GM18520 (cell line): ENCODE measurements at regions not wholly inside any gene's neighbourhood (a gene's known extent, or its start where the extent isn't known, plus 50 kb on each side); places are given as distances from the start of the nearest gene placed in this dataset.

Experiments used
- ATAC-seq: cut with Tn5 transposase; IDR thresholded peaks from one replicate; pipeline ENCODE4 v1.9.1; 2021; ENCODE audit not compliant: unreplicated experiment

DNA sequence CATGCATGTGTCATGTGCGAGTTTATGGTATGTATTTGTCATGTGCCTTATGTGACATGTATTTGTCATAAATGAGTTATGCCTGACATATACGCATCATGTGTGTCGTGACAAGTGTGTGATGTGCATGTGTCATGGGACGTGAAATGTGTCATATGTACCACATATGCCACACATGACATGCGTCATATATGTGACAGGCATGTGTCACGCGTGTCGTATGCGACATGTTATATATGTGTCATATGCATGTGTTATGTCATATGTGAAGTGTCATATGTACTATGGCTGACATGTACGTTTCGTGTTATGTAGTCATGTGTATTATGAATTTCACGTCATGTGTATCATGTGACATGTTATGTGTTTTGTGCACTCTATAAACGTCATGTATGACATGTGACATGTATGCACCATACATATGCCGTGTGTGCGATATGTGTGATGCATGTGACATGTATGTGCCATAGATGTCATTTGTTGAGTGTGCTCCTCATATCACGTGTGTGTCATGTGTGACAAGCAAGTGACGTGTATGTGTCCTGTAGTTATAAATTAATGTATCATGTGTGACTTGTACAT, 2152.3 kb upstream of the PIK3C3 start:
- ATAC-seq, result no peak

DNA sequence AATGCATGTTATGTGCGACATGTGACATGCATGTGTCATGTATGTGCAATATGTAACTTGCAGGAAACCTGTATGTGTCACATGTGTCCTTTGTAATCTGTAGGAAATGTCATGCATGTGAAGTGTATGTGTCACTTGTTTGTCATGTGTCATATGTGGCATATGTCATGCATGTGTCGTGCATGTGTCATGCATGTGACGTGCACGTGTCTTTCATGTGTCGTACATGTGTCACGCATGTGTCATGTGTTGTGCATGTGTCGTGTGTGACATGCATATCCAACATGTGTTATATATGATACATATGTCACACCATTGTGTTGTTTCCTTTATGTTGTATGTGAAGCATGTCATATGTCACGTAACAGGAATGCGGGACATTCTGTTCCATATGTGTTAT, 2153.2 kb upstream of the PIK3C3 start:
- ATAC-seq, result no peak

GRCh38 chr18:39801010-39801409, 2154.0 kb upstream of the PIK3C3 start:
- ATAC-seq, result no peak

- ATAC-seq, result no peak
These were observed 2156.0 kb upstream of the PIK3C3 start for GRCh38 chr18:39799006-39799405.

- ATAC-seq, result no peak
These were observed 2158.6 kb upstream of the PIK3C3 start for GRCh38 chr18:39796393-39796792.

DNA sequence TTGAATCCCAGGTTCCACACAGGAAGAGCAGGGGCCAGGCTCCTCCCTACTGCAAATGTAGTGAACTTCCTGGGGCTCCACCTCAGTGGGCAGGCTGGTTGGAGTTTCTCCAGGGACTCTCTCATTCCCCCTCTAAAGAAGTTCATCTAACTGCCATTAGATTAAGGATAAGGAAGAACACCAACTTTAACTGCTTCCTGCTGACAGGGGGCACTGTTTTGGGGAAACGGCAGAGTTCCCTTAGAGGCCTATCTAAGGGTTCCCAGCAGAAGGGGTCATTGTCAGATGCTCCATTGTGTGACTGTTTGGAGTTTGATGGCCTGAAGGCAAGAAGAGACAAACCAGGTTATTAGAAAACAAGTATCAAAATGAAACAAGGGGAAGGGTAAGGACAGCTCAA, 2159.7 kb upstream of the PIK3C3 start:
- no peak for ATAC-seq

DNA sequence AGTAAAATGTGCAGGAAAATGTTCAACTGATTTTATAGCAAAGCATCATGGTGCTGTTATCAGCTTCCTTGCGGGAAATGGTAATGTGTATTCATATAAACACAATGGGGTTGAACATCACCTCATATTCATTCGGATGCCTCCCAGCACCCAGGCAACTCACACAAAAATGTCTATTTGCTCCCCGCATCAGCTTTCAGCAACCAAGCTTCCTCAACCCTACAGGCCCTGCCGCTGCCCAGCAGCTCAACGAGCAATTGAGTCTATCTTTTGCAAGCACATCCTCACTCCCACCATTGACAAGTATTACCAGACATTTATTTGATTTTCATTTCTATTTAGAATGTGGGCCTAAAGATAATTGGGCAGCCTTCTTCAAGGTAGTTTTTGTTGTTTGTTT, 2161.4 kb upstream of the PIK3C3 start:
- no peak for ATAC-seq

GRCh38 chr18:39788383-39788782, 2166.7 kb upstream of the PIK3C3 start:
- ATAC-seq, result no peak

DNA sequence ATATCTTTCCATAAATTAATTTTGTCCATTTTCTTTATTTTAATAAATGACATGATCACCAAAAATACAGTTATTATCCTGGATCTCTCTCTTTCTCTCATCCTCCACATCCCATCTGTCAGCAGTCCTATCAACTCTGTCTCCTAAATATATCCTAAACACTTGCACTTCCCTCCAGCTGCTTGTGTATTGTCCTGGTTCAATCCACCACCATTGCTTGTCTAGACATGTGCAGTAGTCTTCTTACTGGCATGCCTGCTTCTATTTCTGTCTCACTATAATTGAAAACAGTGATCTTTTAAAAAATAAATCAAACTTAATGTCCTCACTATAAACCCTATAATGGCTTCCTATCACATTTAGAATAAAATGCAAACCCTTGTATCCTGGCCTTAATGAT, 2168.6 kb upstream of the PIK3C3 start:
- no peak for ATAC-seq

GRCh38 chr18:39784541-39784940, 2170.5 kb upstream of the PIK3C3 start:
- no peak for ATAC-seq

- ATAC-seq, result no peak
These were observed 2173.5 kb upstream of the PIK3C3 start for GRCh38 chr18:39781565-39781964.

DNA sequence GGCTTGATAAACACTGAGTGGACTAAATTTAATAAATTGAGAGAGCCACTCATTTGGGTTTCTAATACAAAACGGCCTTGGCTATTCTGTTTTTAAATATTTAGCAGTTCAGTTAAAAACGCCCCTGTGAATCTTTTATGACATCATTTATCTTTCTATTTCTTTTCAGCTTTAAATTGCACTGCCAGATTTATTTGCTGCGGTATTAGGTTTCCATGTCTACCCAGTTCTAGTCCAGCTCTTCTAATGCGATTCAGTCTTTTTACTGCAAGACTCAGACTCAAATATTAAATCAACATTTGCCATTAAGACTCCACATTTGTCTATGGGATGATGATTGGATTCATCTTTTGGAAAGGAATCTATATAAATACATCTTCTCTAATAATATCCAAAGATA, 2174.3 kb upstream of the PIK3C3 start:
- no peak for ATAC-seq

DNA sequence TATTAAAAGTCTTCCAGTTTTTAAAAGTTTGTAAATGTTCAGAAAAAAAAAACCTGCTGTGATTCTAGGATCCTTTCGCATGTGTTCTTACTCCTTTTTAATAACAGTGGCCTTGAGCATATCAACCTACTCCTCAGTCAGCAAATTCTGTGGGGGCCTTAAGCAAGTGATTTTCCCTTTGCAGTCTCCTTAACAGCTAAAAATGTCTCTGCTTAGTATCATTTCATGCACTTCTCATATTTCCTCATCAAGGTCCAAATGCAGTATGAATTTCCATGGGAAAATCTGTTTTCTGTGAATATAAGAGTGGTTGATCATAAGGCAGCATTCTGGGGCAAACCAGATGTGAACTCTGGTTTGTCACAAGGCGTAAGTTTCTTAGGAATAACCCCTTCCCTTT, 2175.1 kb upstream of the PIK3C3 start:
- no peak for ATAC-seq

- no peak for ATAC-seq
These were observed 2178.3 kb upstream of the PIK3C3 start for GRCh38 chr18:39776766-39777165.

DNA sequence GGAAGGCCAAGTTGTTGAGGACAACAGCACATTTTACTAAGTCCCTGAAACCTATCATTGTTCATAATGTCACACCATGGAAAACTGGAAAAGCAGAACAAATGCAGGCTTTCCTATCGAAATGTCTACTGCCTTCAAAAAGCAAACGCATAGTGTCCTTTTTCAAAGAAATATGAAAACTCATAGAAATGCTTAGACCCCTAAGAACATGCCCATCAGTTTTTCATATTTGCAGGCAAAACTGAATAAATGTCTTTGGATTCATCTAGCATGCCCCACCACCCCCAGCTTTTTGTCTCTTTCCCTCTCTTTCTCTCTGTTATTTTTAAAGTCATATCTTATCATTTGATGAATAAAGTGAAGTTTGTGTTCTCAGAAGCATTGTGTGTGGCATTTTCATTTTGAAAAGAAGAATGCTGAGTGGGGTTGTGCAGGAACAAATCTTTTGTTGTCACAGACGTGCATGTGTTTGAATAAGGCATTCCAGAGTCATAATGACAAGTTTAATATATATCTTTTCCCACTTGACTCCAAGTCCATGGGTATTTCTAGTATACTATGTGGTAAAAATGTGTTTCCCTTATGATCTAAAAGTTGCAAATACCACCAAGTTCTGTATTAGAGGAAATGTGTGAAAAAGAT, 2180.0 kb upstream of the PIK3C3 start:
- no peak for ATAC-seq

DNA sequence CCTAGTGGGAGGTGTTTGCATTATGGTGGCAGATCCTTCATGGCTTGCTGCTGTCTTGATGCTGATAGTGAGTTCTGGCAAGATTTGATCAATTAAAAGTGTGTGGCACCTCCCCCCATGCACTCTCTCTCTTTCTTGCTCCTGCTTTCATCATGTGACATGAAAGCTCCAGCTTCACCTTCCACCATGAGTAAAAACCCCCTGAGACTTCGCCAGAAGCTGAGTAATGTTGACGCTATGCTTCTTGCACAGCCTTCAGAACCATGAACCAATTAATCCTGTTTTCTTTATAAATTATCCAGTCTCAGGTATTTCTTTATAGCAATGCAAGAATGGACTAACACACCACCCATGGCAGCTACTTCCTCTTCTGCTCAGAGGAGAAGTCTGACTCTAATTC, 2181.4 kb upstream of the PIK3C3 start:
- no peak for ATAC-seq

GRCh38 chr18:39772155-39772919, 2182.7 kb upstream of the PIK3C3 start:
- no peak for ATAC-seq

GRCh38 chr18:39770399-39770798, 2184.6 kb upstream of the PIK3C3 start:
- no peak for ATAC-seq

DNA sequence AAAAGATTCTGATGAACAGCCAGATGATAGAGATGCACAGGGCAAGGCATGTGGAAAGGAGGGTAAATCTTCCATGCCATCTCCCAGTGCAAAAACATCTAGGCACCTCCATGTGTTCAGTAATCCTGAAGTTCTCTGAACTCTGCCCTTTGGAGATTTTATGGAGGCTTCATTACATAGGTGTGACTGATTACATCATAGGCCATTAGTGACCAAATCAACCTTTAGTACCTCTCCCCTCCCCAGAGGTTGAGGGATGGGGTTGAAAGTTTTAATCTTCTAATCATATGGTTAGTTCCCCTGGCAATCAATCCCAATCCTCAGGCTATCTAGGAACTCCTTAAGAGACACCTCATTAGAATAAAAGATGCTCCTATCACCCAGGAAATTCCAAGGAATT, 2190.2 kb upstream of the PIK3C3 start:
- no peak for ATAC-seq

- ATAC-seq, result no peak
These were observed 2193.8 kb upstream of the PIK3C3 start for GRCh38 chr18:39761273-39761672.

GRCh38 chr18:39759926-39760325, 2194.3 kb upstream of the CELF4 start:
- ATAC-seq, result no peak

DNA sequence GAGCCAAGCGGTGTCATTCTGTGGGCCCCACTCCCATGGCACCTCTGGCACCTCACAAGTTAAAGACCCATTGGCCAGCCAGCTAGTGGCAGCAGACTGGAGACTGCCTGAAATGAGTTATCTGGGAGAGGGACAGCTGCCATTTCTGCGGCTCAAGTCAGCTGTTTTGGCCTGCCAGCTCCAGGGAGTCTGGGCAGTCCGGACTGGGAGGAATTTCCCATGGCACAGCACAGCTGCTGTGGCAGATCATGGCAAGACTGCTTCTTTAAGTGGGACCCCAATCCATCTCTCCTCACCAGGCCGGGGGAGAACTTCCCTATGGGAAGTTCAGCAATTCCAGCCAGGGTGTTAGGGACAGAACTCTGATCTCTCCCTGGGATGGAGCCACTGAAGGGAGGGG, 2187.6 kb upstream of the CELF4 start:
- no peak for ATAC-seq
